ENCODE measurements at regions not wholly inside any gene's neighbourhood (a gene's known extent, or its start where the extent isn't known, plus 50 kb on each side); places are given as distances from the start of the nearest gene placed in this dataset.

DNA sequence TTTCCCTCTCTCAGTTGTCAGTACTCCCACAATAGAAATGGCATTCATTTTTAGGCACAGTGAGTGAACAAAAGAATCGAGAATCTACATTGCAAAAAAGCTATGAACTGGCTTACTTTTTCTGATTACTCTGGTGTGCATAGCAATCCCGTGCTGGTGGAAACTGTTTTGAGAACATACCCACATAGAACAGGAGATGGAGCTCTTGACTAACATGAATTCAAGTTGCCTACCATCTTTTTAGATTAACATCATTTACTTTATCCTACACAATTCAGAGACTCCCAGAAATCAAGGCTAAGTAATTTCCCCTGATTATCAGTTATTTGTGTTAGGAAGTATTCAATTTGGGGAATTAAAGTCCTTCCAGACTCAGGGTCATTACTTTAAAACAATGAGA lies 326.6 kb downstream of the ARPP21 start:
- CTCF ChIA-PET: no interaction called here
- Histone ChIP-seq H3K4me3 (ENCODE audit: low read length) (no peak overlapping the region), H3K27ac (ENCODE audit: low read depth, low read length) (no peak overlapping the region), H3K4me1 (ENCODE audit: insufficient read depth, low read length) (no peaks in the 10 kb centered on the region), H3K9me3 (ENCODE audit: low read length) (no peaks in the 10 kb centered on the region), H3K27me3 (ENCODE audit: insufficient read depth, low read length, poor library complexity, severe bottlenecking) (no peaks in the 10 kb centered on the region), H3K36me3 (ENCODE audit: insufficient read depth, low read length) (no peaks in the 10 kb centered on the region)
- Mint-ChIP-seq H3K27ac (no peak overlapping the region), H3K36me3 (no peaks in the 10 kb centered on the region), H3K4me3 (no peak overlapping the region), H3K9me3 (peaks cover 0 to 3% (median 0%) of the 10 kb centered on the region in 5 donors), H3K27me3 (no peaks in the 10 kb centered on the region), H3K4me1 (no peaks in the 10 kb centered on the region)
- DNase-seq: no peak
- POLR2A ChIA-PET: no interaction called here

DNA sequence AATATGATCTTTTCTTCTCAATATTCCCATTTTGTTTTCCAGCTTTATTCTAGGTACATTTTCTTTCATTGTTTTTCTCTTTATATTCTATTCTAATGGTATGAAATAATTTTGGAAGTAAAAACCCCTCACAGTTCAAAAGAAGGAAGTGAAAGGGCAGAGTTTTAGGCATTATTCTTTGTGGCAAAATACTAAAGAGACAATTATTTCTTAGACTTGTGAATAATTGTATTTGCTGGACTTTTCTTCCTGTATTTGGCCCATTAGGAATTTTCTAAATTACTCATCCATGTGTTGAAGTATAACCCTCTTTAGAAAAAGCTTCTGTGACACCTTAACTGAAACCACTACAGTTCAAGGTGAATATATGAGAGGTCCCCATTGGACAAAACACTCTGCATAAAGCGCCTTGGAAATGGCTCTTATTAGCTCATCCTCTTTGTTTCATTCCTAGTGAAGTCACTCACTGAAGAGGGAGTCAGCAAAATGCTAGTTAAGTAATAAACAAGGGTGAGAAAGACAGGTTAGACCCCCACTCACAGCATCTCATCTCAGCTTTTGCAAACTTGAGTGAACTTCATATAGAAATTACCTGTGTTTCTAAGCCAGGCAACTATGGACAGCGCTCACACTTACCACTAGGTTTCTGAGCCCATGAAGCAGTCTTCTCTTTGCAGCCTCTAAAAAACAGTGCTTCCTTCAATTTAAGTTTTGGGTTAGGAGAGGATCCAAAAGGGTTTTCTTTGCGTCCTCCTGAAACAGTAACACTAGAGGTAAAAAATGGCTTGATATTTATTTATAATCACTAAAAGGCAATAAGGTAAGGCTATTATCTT lies 327.5 kb downstream of the ARPP21 start:
- Mint-ChIP-seq H3K36me3 (no peaks in the 10 kb centered on the region), H3K9me3 (no peaks in the 10 kb centered on the region), H3K27ac (no peak overlapping the region), H3K4me3 (no peak overlapping the region), H3K4me1 (no peaks in the 10 kb centered on the region), H3K27me3 (no peaks in the 10 kb centered on the region)
- Histone ChIP-seq H3K4me3 (ENCODE audit: low read length) (no peak overlapping the region), H3K9me3 (ENCODE audit: low read length) (no peaks in the 10 kb centered on the region), H3K27me3 (ENCODE audit: insufficient read depth, low read length, poor library complexity, severe bottlenecking) (no peaks in the 10 kb centered on the region), H3K27ac (ENCODE audit: low read depth, low read length) (no peak overlapping the region), H3K36me3 (ENCODE audit: insufficient read depth, low read length) (no peaks in the 10 kb centered on the region), H3K4me1 (ENCODE audit: insufficient read depth, low read length) (no peaks in the 10 kb centered on the region)
- POLR2A ChIA-PET: no interaction called here
- DNase-seq: no peak
- CTCF ChIA-PET: no interaction called here

DNA sequence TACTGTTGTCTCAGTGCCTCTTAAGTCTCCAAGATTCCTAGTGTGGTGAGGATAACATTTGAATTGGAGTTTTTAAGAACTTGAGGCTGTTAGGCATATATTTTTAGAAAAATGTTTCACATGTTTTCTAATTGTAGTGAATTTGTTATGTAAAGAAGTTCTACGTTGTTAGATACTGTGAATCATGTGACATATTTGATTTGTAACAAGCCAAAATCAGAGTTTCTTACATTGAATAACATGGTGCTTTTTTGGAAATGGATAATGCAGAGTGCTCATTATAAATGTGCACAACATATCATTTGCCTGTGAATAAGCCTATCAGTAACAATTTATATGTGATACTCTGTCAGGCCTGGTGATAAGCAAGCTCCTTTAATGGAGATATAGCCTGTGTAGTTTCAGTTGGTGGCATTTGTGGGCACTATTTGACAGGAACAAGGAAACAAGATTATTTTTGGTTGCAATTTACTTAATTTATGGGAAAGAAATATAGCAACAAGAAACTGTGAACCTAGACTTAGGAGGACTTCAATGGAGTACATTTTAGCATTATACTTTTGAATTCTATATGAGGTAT lies 328.8 kb downstream of the ARPP21 start:
- Histone ChIP-seq H3K4me3 (ENCODE audit: low read length) (no peak overlapping the region), H3K27ac (ENCODE audit: low read depth, low read length) (no peak overlapping the region), H3K9me3 (ENCODE audit: low read length) (no peaks in the 10 kb centered on the region), H3K27me3 (ENCODE audit: insufficient read depth, low read length, poor library complexity, severe bottlenecking) (no peaks in the 10 kb centered on the region), H3K36me3 (ENCODE audit: insufficient read depth, low read length) (no peaks in the 10 kb centered on the region), H3K4me1 (ENCODE audit: insufficient read depth, low read length) (no peaks in the 10 kb centered on the region)
- H3K4me3 Mint-ChIP-seq: no peak overlapping the region
- H3K9me3 Mint-ChIP-seq: peaks cover 0 to 4% (median 0%) of the 10 kb centered on the region in 5 donors
- POLR2A ChIA-PET: no interaction called here
- H3K4me1 Mint-ChIP-seq: no peaks in the 10 kb centered on the region
- H3K27ac Mint-ChIP-seq: no peak overlapping the region
- DNase-seq: no peak
- H3K27me3 Mint-ChIP-seq: no peaks in the 10 kb centered on the region
- CTCF ChIA-PET: no interaction called here
- H3K36me3 Mint-ChIP-seq: no peaks in the 10 kb centered on the region

DNA sequence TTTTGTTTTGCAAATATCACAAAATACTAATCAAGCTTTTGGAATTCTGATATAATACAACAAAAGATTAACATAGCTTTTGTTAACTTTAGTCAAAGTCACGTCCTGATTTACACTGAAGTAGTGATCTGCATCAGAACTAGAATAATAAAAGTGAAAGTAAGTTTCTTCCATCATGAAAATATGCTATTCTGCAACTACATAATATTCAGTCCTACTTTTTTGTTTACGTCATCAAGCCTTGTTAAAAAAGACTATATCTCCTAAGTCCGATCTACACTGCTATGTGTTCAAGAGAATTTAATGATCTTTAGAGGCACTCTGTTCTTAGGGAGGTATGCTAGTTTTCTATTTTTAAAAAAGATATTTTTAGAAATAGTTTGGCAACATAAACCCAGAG lies 330.1 kb downstream of the ARPP21 start:
- Histone ChIP-seq H3K9me3 (ENCODE audit: low read length) (no peaks in the 10 kb centered on the region), H3K27ac (ENCODE audit: low read depth, low read length) (no peak overlapping the region), H3K36me3 (ENCODE audit: insufficient read depth, low read length) (no peaks in the 10 kb centered on the region), H3K4me1 (ENCODE audit: insufficient read depth, low read length) (no peaks in the 10 kb centered on the region), H3K27me3 (ENCODE audit: insufficient read depth, low read length, poor library complexity, severe bottlenecking) (no peaks in the 10 kb centered on the region), H3K4me3 (ENCODE audit: low read length) (no peak overlapping the region)
- ChIA-PET CTCF (no interaction called here), POLR2A (no interaction called here)
- Mint-ChIP-seq H3K36me3 (no peaks in the 10 kb centered on the region), H3K4me3 (peak overlapping the region in 1 of 7 donors; percentile 15), H3K4me1 (no peaks in the 10 kb centered on the region), H3K27ac (no peak overlapping the region), H3K9me3 (peaks cover 0 to 4% (median 0%) of the 10 kb centered on the region in 5 donors), H3K27me3 (no peaks in the 10 kb centered on the region)
- no peak for DNase-seq

DNA sequence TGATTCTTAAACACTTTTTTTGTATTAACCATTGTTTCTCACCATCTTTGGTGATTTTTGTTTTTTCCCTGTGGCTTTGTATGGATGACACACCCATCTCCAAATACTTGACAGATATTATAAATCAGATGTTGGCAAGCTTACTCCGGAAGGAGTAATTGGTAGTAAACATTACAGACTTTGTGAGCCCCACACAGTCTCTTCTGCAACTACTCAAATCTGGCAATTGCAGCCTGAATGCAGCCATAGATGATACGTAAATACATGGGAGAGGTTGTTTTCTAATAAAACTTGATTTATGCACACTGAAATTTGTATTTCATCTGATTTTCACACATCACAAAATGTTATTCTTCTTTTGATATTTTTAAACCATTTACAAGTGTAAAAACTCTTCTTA lies 331.5 kb downstream of the ARPP21 start:
- H3K27me3 ChIP-seq (ENCODE audit: insufficient read depth, low read length, poor library complexity, severe bottlenecking): no peaks in the 10 kb centered on the region
- no peak for DNase-seq
- no peaks in the 10 kb centered on the region for H3K9me3 ChIP-seq (ENCODE audit: low read length)
- H3K36me3 ChIP-seq (ENCODE audit: insufficient read depth, low read length): no peaks in the 10 kb centered on the region
- no peak overlapping the region for H3K27ac ChIP-seq (ENCODE audit: low read depth, low read length)
- no peaks in the 10 kb centered on the region for H3K4me1 Mint-ChIP-seq
- H3K27me3 Mint-ChIP-seq: no peaks in the 10 kb centered on the region
- H3K36me3 Mint-ChIP-seq: no peaks in the 10 kb centered on the region
- no peak overlapping the region for H3K4me3 Mint-ChIP-seq
- ChIA-PET POLR2A (no interaction called here), CTCF (no interaction called here)
- no peak overlapping the region for H3K27ac Mint-ChIP-seq
- H3K9me3 Mint-ChIP-seq: peaks cover 0 to 4% (median 0%) of the 10 kb centered on the region in 5 donors
- H3K4me1 ChIP-seq (ENCODE audit: insufficient read depth, low read length): no peaks in the 10 kb centered on the region
- no peak overlapping the region for H3K4me3 ChIP-seq (ENCODE audit: low read length)

DNA sequence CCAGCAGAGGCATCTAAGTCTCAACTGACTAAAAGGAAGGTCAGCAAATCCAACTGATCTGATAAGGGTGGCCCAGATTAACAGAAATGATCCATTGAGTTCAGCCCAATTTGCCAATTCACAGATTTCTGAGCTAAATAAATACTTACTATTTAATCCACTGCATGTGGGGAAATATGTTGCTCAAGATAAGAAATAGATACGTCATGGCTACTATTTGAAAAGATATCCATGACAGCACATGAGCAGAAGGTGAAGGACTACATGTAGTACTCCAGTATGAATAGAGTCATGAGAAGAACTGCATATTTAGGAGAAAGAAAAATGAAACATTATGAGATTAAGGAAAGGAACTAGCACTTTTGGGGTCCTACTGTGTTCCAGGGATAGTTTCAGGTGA lies 332.4 kb downstream of the ARPP21 start:
- no peak for DNase-seq
- ChIA-PET POLR2A (no interaction called here), CTCF (no interaction called here)
- no peaks in the 10 kb centered on the region for H3K36me3 Mint-ChIP-seq
- no peaks in the 10 kb centered on the region for H3K36me3 ChIP-seq (ENCODE audit: insufficient read depth, low read length)
- H3K4me1 Mint-ChIP-seq: no peaks in the 10 kb centered on the region
- H3K4me3 ChIP-seq (ENCODE audit: low read length): no peak overlapping the region
- H3K27me3 Mint-ChIP-seq: no peaks in the 10 kb centered on the region
- no peak overlapping the region for H3K27ac ChIP-seq (ENCODE audit: low read depth, low read length)
- no peaks in the 10 kb centered on the region for H3K27me3 ChIP-seq (ENCODE audit: insufficient read depth, low read length, poor library complexity, severe bottlenecking)
- no peaks in the 10 kb centered on the region for H3K4me1 ChIP-seq (ENCODE audit: insufficient read depth, low read length)
- H3K4me3 Mint-ChIP-seq: no peak overlapping the region
- H3K9me3 ChIP-seq (ENCODE audit: low read length): no peaks in the 10 kb centered on the region
- H3K27ac Mint-ChIP-seq: no peak overlapping the region
- H3K9me3 Mint-ChIP-seq: peaks cover 0 to 4% (median 0%) of the 10 kb centered on the region in 5 donors

DNA sequence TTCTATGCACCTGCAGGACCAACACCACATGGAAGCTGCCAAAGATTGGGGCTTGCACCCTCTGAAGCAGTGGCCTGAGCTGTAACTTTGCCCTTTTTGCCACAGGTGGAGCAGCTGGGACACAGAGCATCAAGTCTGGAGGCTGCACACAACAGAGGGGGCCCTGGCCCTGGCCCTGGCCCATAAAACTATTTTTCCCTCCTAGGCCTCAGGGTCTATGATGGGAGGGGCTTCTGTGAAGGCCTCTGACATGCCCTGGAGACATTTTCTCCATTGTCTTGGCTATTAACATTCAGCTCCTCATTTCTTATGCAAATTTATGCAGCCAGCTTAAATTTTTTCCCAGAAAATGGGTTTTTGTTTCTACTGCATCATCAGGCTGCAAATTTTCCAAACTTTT lies 335.5 kb downstream of the ARPP21 start:
- no peak overlapping the region for H3K4me3 Mint-ChIP-seq
- no peaks in the 10 kb centered on the region for H3K36me3 ChIP-seq (ENCODE audit: insufficient read depth, low read length)
- H3K27me3 ChIP-seq (ENCODE audit: insufficient read depth, low read length, poor library complexity, severe bottlenecking): no peaks in the 10 kb centered on the region
- H3K27ac Mint-ChIP-seq: no peak overlapping the region
- no peaks in the 10 kb centered on the region for H3K36me3 Mint-ChIP-seq
- POLR2A ChIA-PET: no interaction called here
- no peaks in the 10 kb centered on the region for H3K9me3 ChIP-seq (ENCODE audit: low read length)
- no peak overlapping the region for H3K27ac ChIP-seq (ENCODE audit: low read depth, low read length)
- H3K4me1 Mint-ChIP-seq: no peaks in the 10 kb centered on the region
- H3K27me3 Mint-ChIP-seq: no peaks in the 10 kb centered on the region
- CTCF ChIA-PET: no interaction called here
- H3K4me1 ChIP-seq (ENCODE audit: insufficient read depth, low read length): no peaks in the 10 kb centered on the region
- no peak for DNase-seq
- peaks cover 0 to 4% (median 0%) of the 10 kb centered on the region in 5 donors for H3K9me3 Mint-ChIP-seq
- H3K4me3 ChIP-seq (ENCODE audit: low read length): no peak overlapping the region

DNA sequence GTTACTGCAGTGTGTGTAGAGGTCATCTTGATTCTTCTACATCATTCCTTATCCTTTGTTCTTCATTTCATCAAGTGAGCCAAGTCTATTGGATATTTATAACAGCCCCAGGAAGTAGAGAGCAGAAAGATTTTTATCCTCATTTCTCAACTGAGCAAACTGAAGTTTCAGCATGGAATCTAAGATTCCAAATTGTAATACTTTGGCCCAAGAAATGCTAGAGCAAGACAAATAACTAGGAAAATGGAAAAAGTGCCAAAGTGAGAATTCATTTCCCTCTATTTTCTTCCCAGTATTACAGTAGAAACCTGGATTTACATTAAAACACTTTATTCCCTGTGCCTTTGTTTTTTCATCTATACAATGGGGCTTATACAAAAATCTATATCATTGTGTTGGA lies 346.8 kb downstream of the ARPP21 start:
- Mint-ChIP-seq H3K4me3 (no peak overlapping the region), H3K36me3 (no peaks in the 10 kb centered on the region), H3K27ac (no peak overlapping the region), H3K9me3 (peaks cover 0 to 4% (median 0%) of the 10 kb centered on the region in 5 donors), H3K4me1 (no peaks in the 10 kb centered on the region), H3K27me3 (no peaks in the 10 kb centered on the region)
- H3K27me3 ChIP-seq (ENCODE audit: insufficient read depth, low read length, poor library complexity, severe bottlenecking): no peaks in the 10 kb centered on the region
- H3K27ac ChIP-seq (ENCODE audit: low read depth, low read length): no peak overlapping the region
- no peaks in the 10 kb centered on the region for H3K4me1 ChIP-seq (ENCODE audit: insufficient read depth, low read length)
- no peaks in the 10 kb centered on the region for H3K36me3 ChIP-seq (ENCODE audit: insufficient read depth, low read length)
- POLR2A ChIA-PET: no interaction called here
- no peaks in the 10 kb centered on the region for H3K9me3 ChIP-seq (ENCODE audit: low read length)
- H3K4me3 ChIP-seq (ENCODE audit: low read length): no peak overlapping the region
- DNase-seq: no peak
- CTCF ChIA-PET: no interaction called here
